ENCODE measurements at regions not wholly inside any gene's neighbourhood (a gene's known extent, or its start where the extent isn't known, plus 50 kb on each side); places are given as distances from the start of the nearest gene placed in this dataset.

- Histone ChIP-seq H3K27me3 (no peaks in the 10 kb centered on the region), H3K36me3 (no peaks in the 10 kb centered on the region), H3K4me3 (no peak overlapping the region), H3K9me3 (no peaks in the 10 kb centered on the region), H3K4me1 (no peaks in the 10 kb centered on the region), H3K27ac (no peak overlapping the region)
- no peak for TF ChIP-seq CTCF (IDR thresholded peaks at IDR 0.05)
- no peak for DNase-seq (ENCODE audit: low spot score)
These were observed 356.5 kb downstream of the MID1IP1 start for GRCh38 chrX:39157796-39158195.

GRCh38 chrX:39158801-39159657, 357.8 kb downstream of the MID1IP1 start:
- DNase-seq (ENCODE audit: low spot score): peak; percentile 11
- Histone ChIP-seq H3K36me3 (no peaks in the 10 kb centered on the region), H3K27me3 (no peaks in the 10 kb centered on the region)

GRCh38 chrX:39159921-39160507, 358.8 kb downstream of the MID1IP1 start:
- no peaks in the 10 kb centered on the region for H3K4me1 ChIP-seq
- H3K4me3 ChIP-seq: no peak overlapping the region
- no peak overlapping the region for H3K27ac ChIP-seq
- DNase-seq (ENCODE audit: low spot score): no peak
- H3K36me3 ChIP-seq: no peaks in the 10 kb centered on the region
- H3K27me3 ChIP-seq: no peaks in the 10 kb centered on the region
- H3K9me3 ChIP-seq: no peaks in the 10 kb centered on the region
- no peak for TF ChIP-seq CTCF (IDR thresholded peaks at IDR 0.05)

More at GRCh38 chrX:39158801-39159657, 357.8 kb downstream of the MID1IP1 start:
- Histone ChIP-seq H3K9me3 (no peaks in the 10 kb centered on the region), H3K27ac (no peak overlapping the region), H3K4me3 (no peak overlapping the region), H3K4me1 (no peaks in the 10 kb centered on the region)
- no peak for TF ChIP-seq CTCF (IDR thresholded peaks at IDR 0.05)

- Histone ChIP-seq H3K4me3 (no peak overlapping the region), H3K27me3 (no peaks in the 10 kb centered on the region)
- no peak for TF ChIP-seq CTCF (IDR thresholded peaks at IDR 0.05)
These were observed 360.5 kb downstream of the MID1IP1 start for GRCh38 chrX:39161611-39162255.

GRCh38 chrX:39162322-39162735, 361.1 kb downstream of the MID1IP1 start:
- no peaks in the 10 kb centered on the region for H3K4me1 ChIP-seq
- no peak overlapping the region for H3K27ac ChIP-seq
- H3K36me3 ChIP-seq: no peaks in the 10 kb centered on the region
- H3K27me3 ChIP-seq: no peaks in the 10 kb centered on the region
- peak overlapping the region in 1 of 2 donors; percentile 10 for H3K4me3 ChIP-seq
- no peaks in the 10 kb centered on the region for H3K9me3 ChIP-seq
- no peak for DNase-seq (ENCODE audit: low spot score)
- peak; percentile 16 to 52 for TF ChIP-seq CTCF (IDR thresholded peaks at IDR 0.05)

More at GRCh38 chrX:39161611-39162255, 360.5 kb downstream of the MID1IP1 start:
- Histone ChIP-seq H3K4me1 (no peaks in the 10 kb centered on the region), H3K36me3 (no peaks in the 10 kb centered on the region), H3K9me3 (no peaks in the 10 kb centered on the region), H3K27ac (no peak overlapping the region)
- DNase-seq (ENCODE audit: low spot score): no peak

All from right atrium auricular region (tissue), 2 donors.